ENCODE measurements at regions not wholly inside any gene's neighbourhood (a gene's known extent, or its start where the extent isn't known, plus 50 kb on each side); places are given as distances from the start of the nearest gene placed in this dataset.

GRCh38 chr17:54347495-54347894, 524.8 kb downstream of the KIF2B start:
- no peak for TF ChIP-seq EZH2 (IDR thresholded peaks at IDR 0.05; ENCODE audit: low read length)
- no peak for TF ChIP-seq CTCF (optimal IDR thresholded peaks at IDR 0.05 in 1 of 3, IDR thresholded peaks at IDR 0.05 in 1 of 3, conservative IDR thresholded peaks at IDR 0.05 in 1 of 3; ENCODE audit: extremely low read depth in 1 of 3, insufficient read depth in 2 of 3, low read length in 3 of 3)

GRCh38 chr17:54348234-54348633, 525.5 kb downstream of the KIF2B start:
- no peaks in the 10 kb centered on the region for H3K4me1 ChIP-seq (ENCODE audit: control insufficient read depth, extremely low read depth, insufficient read depth, low read length)
- no peaks in the 10 kb centered on the region for H3K27me3 ChIP-seq (ENCODE audit: control insufficient read depth, extremely low read depth, insufficient read depth, low read length)
- H3K9me1 ChIP-seq (ENCODE audit: control insufficient read depth, extremely low read depth, insufficient read depth, low read length), result no peaks in the 10 kb centered on the region
- no peak overlapping the region for H3K4me3 ChIP-seq (ENCODE audit: control insufficient read depth in 2 of 3, extremely low read depth in 1 of 3, insufficient read depth in 2 of 3, low read depth in 1 of 3, low read length in 3 of 3)
- H3K79me2 ChIP-seq (ENCODE audit: control insufficient read depth, insufficient read depth, low read length), result no peaks in the 10 kb centered on the region
- H4K20me1 ChIP-seq (ENCODE audit: control insufficient read depth, extremely low read depth, insufficient read depth, low read length), result no peaks in the 10 kb centered on the region
- H3K4me2 ChIP-seq (ENCODE audit: control insufficient read depth, extremely low read depth, insufficient read depth, low read depth, low read length), result no peak overlapping the region
- FAIRE-seq (no peak), DNase-seq (ENCODE audit: low read depth, low spot score) (no peak)
- TF ChIP-seq EZH2 (IDR thresholded peaks at IDR 0.05; ENCODE audit: low read length) (no peak), CTCF (optimal IDR thresholded peaks at IDR 0.05 in 1 of 3, IDR thresholded peaks at IDR 0.05 in 1 of 3, conservative IDR thresholded peaks at IDR 0.05 in 1 of 3; ENCODE audit: extremely low read depth in 1 of 3, insufficient read depth in 2 of 3, low read length in 3 of 3) (no peak)
- no peaks in the 10 kb centered on the region for H3K9me3 ChIP-seq (ENCODE audit: control insufficient read depth, low read depth, low read length)
- no peak overlapping the region for H3K27ac ChIP-seq (ENCODE audit: control insufficient read depth, insufficient read depth, low read length)
- dilution Hi-C loops (cut with MboI; ENCODE audit: extremely low pct_ligation_motif_present, low sequenced_read_pairs), result no loop called here
- no peak overlapping the region for H2AFZ ChIP-seq (ENCODE audit: control insufficient read depth, low read length)
- H3K9ac ChIP-seq (ENCODE audit: control insufficient read depth, extremely low read depth, insufficient read depth, low read length), result no peak overlapping the region
- H3K36me3 ChIP-seq (ENCODE audit: control insufficient read depth in 2 of 2, extremely low read depth in 1 of 2, insufficient read depth in 2 of 2, low read length in 2 of 2), result no peaks in the 10 kb centered on the region

More at GRCh38 chr17:54347495-54347894, 524.8 kb downstream of the KIF2B start:
- H3K9me3 ChIP-seq (ENCODE audit: control insufficient read depth, low read depth, low read length), result no peaks in the 10 kb centered on the region
- no peak overlapping the region for H2AFZ ChIP-seq (ENCODE audit: control insufficient read depth, low read length)
- H3K9ac ChIP-seq (ENCODE audit: control insufficient read depth, extremely low read depth, insufficient read depth, low read length), result no peak overlapping the region
- no peaks in the 10 kb centered on the region for H3K9me1 ChIP-seq (ENCODE audit: control insufficient read depth, extremely low read depth, insufficient read depth, low read length)
- H3K36me3 ChIP-seq (ENCODE audit: control insufficient read depth in 2 of 2, extremely low read depth in 1 of 2, insufficient read depth in 2 of 2, low read length in 2 of 2), result no peaks in the 10 kb centered on the region
- H3K27me3 ChIP-seq (ENCODE audit: control insufficient read depth, extremely low read depth, insufficient read depth, low read length), result no peaks in the 10 kb centered on the region
- no peak for FAIRE-seq
- no peak overlapping the region for H3K4me3 ChIP-seq (ENCODE audit: control insufficient read depth in 2 of 3, extremely low read depth in 1 of 3, insufficient read depth in 2 of 3, low read depth in 1 of 3, low read length in 3 of 3)
- H3K4me1 ChIP-seq (ENCODE audit: control insufficient read depth, extremely low read depth, insufficient read depth, low read length), result no peaks in the 10 kb centered on the region
- dilution Hi-C loops (cut with MboI; ENCODE audit: extremely low pct_ligation_motif_present, low sequenced_read_pairs), result no loop called here
- H3K79me2 ChIP-seq (ENCODE audit: control insufficient read depth, insufficient read depth, low read length), result no peaks in the 10 kb centered on the region
- DNase-seq (ENCODE audit: low read depth, low spot score), result no peak
- no peak overlapping the region for H3K4me2 ChIP-seq (ENCODE audit: control insufficient read depth, extremely low read depth, insufficient read depth, low read depth, low read length)
- H3K27ac ChIP-seq (ENCODE audit: control insufficient read depth, insufficient read depth, low read length), result no peak overlapping the region
- no peaks in the 10 kb centered on the region for H4K20me1 ChIP-seq (ENCODE audit: control insufficient read depth, extremely low read depth, insufficient read depth, low read length)
